Activated CD8-positive, alpha-beta T cell treated with anti-CD3 and anti-CD28 coated beads for 36 hours (primary cell): ENCODE measurements at regions not wholly inside any gene's neighbourhood (a gene's known extent, or its start where the extent isn't known, plus 50 kb on each side); places are given as distances from the start of the nearest gene placed in this dataset.
"Not testable (repeated sequence)": the region's sequence is repeated elsewhere in the genome, so short reads cannot be mapped to it uniquely, and the experiment has no call there.

Source experiments
- ATAC-seq: fragments of 200-7000 bp; cut with Tn5 transposase; one replicate; pipeline ENCODE4 v1.10.0; 2021; ENCODE audit warnings: mild to moderate bottlenecking, moderate library complexity
- CTCF ChIA-PET: fragments of 350-600 bp; sonication (Branson Sonifier 250); formaldehyde crosslinking; loops from one replicate; lab custom pipeline; 2021; ENCODE audit warnings: antibody characterized with exemption; lab: Charles Lee
- POLR2A ChIA-PET: fragments of 350-600 bp; sonication (Branson Sonifier 250); formaldehyde crosslinking; loops from one replicate; lab custom pipeline; 2021; ENCODE audit warnings: antibody characterized with exemption; lab: Charles Lee
- DNase-seq: peaks from one replicate; pipeline ENCODE4 v3.0.0-alpha.2; 2020
- H3K27ac Mint-ChIP-seq: one replicate; pipeline ENCODE4 v1.8.0; 2021; ENCODE audit warnings: mild to moderate bottlenecking, mixed read lengths
- H3K27me3 Mint-ChIP-seq: one replicate; pipeline ENCODE4 v1.8.0; 2021; ENCODE audit warnings: mixed read lengths
- H3K36me3 Mint-ChIP-seq: one replicate; pipeline ENCODE4 v1.8.0; 2021; ENCODE audit warnings: low read depth, mixed read lengths
- H3K4me1 Mint-ChIP-seq: one replicate; pipeline ENCODE4 v1.8.0; 2021; ENCODE audit warnings: low read depth, mixed read lengths
- H3K4me3 Mint-ChIP-seq: one replicate; pipeline ENCODE4 v1.8.0; 2021; ENCODE audit warnings: mild to moderate bottlenecking, moderate library complexity, mixed read lengths
- H3K9me3 Mint-ChIP-seq: one replicate; pipeline ENCODE4 v1.8.0; 2021; ENCODE audit warnings: mixed read lengths
- intact Hi-C: fragments of 100-400 bp; cut with micrococcal nuclease; formaldehyde crosslinking; loops from one replicate; pipeline ENCODE4 v1.10.0; 2022
- TF ChIP-seq, protein P1 (sequence below): fragments of 200-600 bp; IDR thresholded peaks from one replicate; pipeline ENCODE4 v1.8.0; 2022; ENCODE audit warnings: antibody characterized with exemption, mild to moderate bottlenecking

DNA sequence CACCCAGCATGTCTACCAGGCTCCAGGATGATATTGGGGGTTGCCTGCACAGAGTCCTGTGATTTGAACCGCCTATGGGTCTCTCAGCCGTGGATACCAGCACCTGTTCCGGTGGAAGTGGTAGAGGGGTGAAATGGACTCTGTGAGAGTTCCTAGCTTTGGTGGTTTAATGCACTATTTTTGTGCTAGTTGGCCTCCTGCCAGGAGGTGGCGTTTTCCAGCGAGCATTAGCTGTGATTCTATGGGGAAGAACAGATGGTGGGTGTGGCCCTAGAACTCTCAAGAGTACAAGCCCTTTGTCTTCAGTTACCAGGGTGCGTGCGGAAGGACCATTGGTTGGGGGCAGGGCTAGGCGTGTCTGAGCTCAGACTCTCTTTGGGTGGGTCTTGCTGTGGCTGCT is 316.9 kb upstream of the AMOT start:
- ATAC-seq = no peak
- no peaks in the 10 kb centered on the region for H3K27me3 Mint-ChIP-seq
- POLR2A ChIA-PET = no interaction called here
- intact Hi-C loops = no loop called here
- TF ChIP-seq, protein P1, sequence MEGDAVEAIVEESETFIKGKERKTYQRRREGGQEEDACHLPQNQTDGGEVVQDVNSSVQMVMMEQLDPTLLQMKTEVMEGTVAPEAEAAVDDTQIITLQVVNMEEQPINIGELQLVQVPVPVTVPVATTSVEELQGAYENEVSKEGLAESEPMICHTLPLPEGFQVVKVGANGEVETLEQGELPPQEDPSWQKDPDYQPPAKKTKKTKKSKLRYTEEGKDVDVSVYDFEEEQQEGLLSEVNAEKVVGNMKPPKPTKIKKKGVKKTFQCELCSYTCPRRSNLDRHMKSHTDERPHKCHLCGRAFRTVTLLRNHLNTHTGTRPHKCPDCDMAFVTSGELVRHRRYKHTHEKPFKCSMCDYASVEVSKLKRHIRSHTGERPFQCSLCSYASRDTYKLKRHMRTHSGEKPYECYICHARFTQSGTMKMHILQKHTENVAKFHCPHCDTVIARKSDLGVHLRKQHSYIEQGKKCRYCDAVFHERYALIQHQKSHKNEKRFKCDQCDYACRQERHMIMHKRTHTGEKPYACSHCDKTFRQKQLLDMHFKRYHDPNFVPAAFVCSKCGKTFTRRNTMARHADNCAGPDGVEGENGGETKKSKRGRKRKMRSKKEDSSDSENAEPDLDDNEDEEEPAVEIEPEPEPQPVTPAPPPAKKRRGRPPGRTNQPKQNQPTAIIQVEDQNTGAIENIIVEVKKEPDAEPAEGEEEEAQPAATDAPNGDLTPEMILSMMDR = no peak
- H3K4me1 Mint-ChIP-seq = no peaks in the 10 kb centered on the region
- no peak overlapping the region for H3K4me3 Mint-ChIP-seq
- H3K9me3 Mint-ChIP-seq = peaks cover 3% of the 10 kb centered on the region
- DNase-seq = no peak
- CTCF ChIA-PET = no interaction called here
- no peaks in the 10 kb centered on the region for H3K36me3 Mint-ChIP-seq
- no peak overlapping the region for H3K27ac Mint-ChIP-seq

DNA sequence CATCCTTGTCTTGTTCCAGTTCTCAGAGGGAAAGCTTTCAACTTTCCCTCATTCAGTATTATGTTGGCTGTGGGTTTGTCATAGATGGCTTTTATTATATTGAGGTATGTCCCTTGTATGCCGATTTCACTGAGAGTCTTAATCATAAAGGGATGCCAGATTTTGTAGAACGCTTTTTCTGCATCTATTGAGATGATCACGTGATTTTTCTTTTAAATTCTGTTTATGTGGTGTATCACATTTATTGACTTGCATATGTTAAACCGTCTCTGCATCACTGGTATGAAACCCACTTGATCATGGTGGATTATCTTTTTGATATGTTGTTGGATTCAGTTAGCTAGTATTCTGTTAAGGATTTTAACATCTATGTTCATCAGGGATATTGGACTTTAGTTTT is 313.7 kb upstream of the AMOT start:
- H3K9me3 Mint-ChIP-seq, H3K4me3 Mint-ChIP-seq, intact Hi-C loops, POLR2A ChIA-PET, ATAC-seq, DNase-seq, H3K4me1 Mint-ChIP-seq, H3K27me3 Mint-ChIP-seq, H3K36me3 Mint-ChIP-seq, CTCF ChIA-PET, H3K27ac Mint-ChIP-seq: not testable (repeated sequence)

DNA sequence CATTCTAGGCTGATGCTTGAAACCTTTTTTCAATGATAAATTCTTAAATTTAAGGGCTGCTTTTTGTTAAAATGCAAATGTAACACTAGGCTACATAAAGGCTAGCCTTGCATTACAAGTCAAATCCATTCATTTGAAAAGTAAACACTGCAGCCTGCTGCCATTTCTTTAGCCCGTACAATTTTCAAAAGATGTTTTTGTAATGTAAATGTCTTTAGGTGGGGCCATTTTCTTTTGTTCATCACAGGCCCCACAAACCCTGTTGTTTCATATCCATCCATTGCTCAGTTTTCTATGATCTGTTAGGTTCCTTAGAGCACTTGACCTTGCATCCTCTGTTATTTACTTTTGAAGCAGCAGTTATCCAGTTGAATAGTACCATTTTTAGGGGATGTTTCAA is 296.2 kb upstream of the AMOT start:
- Mint-ChIP-seq H3K9me3 (peaks cover 1% of the 10 kb centered on the region), H3K4me1 (no peaks in the 10 kb centered on the region), H3K27ac (no peak overlapping the region), H3K36me3 (no peaks in the 10 kb centered on the region), H3K4me3 (no peak overlapping the region), H3K27me3 (no peaks in the 10 kb centered on the region)
- ChIA-PET POLR2A (no interaction called here), CTCF (no interaction called here)
- intact Hi-C loops = no loop called here
- ATAC-seq = no peak
- TF ChIP-seq, protein P1 = no peak
- no peak for DNase-seq

DNA sequence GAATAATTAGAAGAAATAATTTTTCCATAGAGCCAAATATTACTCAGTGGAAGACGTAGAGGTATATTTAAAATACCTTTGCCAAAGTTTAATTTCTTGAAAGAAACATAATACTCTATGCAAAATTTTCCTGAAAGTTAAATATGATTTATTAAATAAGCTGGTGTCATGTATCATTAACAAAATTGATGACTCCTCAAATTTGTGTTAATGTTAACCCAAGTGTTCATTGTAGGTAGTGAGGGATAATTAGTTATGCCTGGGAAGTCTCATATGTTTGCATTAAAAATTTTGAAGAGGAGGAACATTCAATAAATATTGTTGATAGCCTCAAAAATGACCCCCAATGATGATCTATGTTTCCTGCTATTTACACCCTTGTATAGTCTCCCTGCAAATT is 292.7 kb upstream of the AMOT start:
- H3K27me3 Mint-ChIP-seq = no peaks in the 10 kb centered on the region
- intact Hi-C loops = no loop called here
- H3K36me3 Mint-ChIP-seq = no peaks in the 10 kb centered on the region
- no peak overlapping the region for H3K27ac Mint-ChIP-seq
- no peak overlapping the region for H3K4me3 Mint-ChIP-seq
- DNase-seq (no peak), ATAC-seq (no peak)
- no peaks in the 10 kb centered on the region for H3K4me1 Mint-ChIP-seq
- H3K9me3 Mint-ChIP-seq = no peaks in the 10 kb centered on the region
- TF ChIP-seq, protein P1 = no peak
- ChIA-PET CTCF (no interaction called here), POLR2A (no interaction called here)

DNA sequence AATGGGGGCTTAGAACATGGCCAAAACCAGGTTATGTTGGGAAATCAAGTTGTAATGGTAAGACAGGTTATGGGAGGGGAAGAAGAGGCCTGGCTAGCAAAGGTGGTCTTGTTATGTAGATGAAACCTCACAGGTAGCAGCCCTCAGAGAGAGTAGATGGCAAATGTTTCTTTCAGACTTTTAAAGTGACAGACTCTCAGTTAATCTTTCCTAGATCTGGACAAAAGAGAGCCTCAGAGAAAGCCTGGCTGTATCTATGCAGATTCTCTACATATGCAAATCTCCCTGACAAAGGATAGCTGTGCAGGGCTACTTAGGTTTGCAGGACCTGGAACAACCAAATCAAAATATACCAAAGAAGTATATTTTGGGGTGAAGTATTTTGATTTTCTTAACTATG is 284.1 kb upstream of the AMOT start:
- no peaks in the 10 kb centered on the region for H3K4me1 Mint-ChIP-seq
- TF ChIP-seq, protein P1 = no peak
- no peak overlapping the region for H3K27ac Mint-ChIP-seq
- H3K9me3 Mint-ChIP-seq = no peaks in the 10 kb centered on the region
- DNase-seq (no peak), ATAC-seq (no peak)
- POLR2A ChIA-PET = no interaction called here
- no peaks in the 10 kb centered on the region for H3K27me3 Mint-ChIP-seq
- intact Hi-C loops = no loop called here
- no peaks in the 10 kb centered on the region for H3K36me3 Mint-ChIP-seq
- no peak overlapping the region for H3K4me3 Mint-ChIP-seq
- CTCF ChIA-PET = no interaction called here

DNA sequence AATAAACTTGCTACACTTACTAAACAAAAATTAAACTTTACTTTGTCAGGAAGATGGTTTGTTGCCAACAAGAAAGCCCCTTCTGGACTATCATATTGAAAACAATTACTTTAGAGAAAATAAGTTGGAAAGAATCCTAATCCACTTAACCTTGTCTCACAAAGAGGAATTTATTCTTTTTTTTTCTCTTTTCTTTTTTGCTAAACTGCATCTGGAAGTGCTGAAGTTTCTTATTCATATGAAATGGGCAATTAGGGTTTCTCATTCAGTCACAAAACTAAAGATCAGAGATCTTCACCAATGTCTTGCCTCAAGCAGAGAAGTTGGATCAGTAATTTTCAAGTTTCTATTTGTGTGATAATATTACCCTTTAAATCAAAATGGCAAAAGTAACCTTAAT is 234.9 kb upstream of the AMOT start:
- no peaks in the 10 kb centered on the region for H3K36me3 Mint-ChIP-seq
- no peaks in the 10 kb centered on the region for H3K4me1 Mint-ChIP-seq
- no peaks in the 10 kb centered on the region for H3K27me3 Mint-ChIP-seq
- intact Hi-C loops = no loop called here
- no peak for DNase-seq
- H3K9me3 Mint-ChIP-seq = no peaks in the 10 kb centered on the region
- no peak overlapping the region for H3K4me3 Mint-ChIP-seq
- TF ChIP-seq, protein P1 = no peak
- POLR2A ChIA-PET = no interaction called here
- no peak for ATAC-seq
- no peak overlapping the region for H3K27ac Mint-ChIP-seq
- CTCF ChIA-PET = no interaction called here
